GM12875 (cell line): ENCODE measurements at regions not wholly inside any gene's neighbourhood (a gene's known extent, or its start where the extent isn't known, plus 50 kb on each side); places are given as distances from the start of the nearest gene placed in this dataset.

Experiments used
- H3K4me3 ChIP-seq: one replicate; pipeline ENCODE4 v1.5.1; 2011; ENCODE audit warnings: low read depth, low read length, control low read depth
- CTCF ChIP-seq: IDR thresholded peaks from 2 replicates; pipeline ENCODE4 v1.5.1; 2011; ENCODE audit warnings: low read depth, mild to moderate bottlenecking, control low read depth, inconsistent platforms, low read length, moderate library complexity, borderline replicate concordance; ENCODE audit not compliant: insufficient read depth

GRCh38 chr12:91561958-91562325 is 379.3 kb upstream of the DCN start:
- TF ChIP-seq CTCF, result no peak
- H3K4me3 ChIP-seq, result no peak overlapping the region

GRCh38 chr12:91561301-91561957 is 378.8 kb upstream of the DCN start:
- no peak for TF ChIP-seq CTCF
- no peak overlapping the region for H3K4me3 ChIP-seq

DNA sequence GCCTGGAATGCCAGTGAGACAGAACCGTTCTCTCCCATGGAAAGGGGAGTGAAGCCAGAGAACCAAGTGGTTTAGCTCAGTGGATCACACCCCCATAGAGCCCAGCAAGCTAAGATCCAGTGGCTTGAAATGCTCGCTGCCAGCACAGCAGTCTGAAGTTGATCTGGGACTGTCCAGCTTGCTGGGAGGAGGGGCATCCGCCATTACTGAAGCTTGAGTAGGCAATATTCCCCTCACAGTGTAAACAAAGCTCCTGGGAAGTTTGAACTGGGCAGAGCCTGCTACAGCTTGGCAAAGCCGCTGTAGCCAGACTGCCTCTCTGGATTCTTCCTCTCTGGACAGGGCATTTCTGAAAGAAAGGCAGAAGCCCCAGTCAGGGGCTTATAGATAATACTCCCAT is 374.3 kb upstream of the DCN start:
- TF ChIP-seq CTCF, result no peak

DNA sequence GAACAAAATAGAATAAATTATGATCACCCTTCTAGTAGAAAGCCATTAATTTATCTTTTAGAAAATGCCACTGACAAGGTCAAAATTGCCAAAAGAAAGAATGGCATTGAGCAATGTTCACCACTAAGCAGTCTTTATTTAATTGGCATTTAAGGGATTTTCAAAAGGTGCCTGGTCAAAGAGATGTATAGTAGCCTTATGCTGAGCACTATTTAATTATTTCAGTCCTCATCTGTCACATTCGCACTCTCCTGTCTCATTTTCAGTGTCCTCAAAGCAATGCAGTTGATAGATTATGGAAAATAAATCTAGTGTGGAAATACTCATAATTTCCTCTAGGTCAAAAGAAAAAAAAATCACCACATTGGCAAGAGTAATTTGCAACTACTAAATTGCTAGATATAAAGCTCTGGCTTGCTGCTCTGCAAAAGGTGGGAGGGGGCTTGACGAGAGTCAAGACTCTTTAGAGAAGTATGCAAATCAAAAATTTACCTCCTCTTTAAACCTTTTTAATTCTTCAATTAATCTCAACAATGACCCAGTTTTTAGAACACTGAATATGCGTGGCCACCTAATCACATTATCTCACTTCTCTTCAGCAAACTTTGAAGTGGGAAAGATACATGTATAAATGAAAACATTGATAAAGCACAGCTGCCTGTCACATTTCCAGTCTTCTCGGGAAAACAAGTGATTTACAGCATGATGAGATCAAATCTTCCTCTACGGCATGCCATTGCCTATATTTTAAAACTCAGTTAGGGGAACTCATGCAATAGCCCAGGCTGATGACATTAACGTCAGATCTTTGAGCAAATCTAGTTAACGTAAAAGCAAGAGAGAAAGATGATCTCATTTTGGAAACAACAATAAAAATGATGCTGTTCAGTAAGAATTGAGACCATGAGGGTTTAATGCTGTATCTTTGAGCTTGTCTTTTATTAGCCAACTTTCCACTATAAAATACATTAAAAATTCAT is 373.1 kb upstream of the DCN start:
- no peak for TF ChIP-seq CTCF
- no peak overlapping the region for H3K4me3 ChIP-seq

More for the DNA sequence above, 374.3 kb upstream of the DCN start:
- H3K4me3 ChIP-seq, result no peak overlapping the region

GRCh38 chr12:91551927-91552326 is 369.3 kb upstream of the DCN start:
- TF ChIP-seq CTCF, result no peak
- no peak overlapping the region for H3K4me3 ChIP-seq

GRCh38 chr12:91551242-91551641 is 368.6 kb upstream of the DCN start:
- H3K4me3 ChIP-seq, result no peak overlapping the region
- TF ChIP-seq CTCF, result no peak
